K562 (cell line): ENCODE measurements at regions not wholly inside any gene's neighbourhood (a gene's known extent, or its start where the extent isn't known, plus 50 kb on each side); places are given as distances from the start of the nearest gene placed in this dataset.

ENCODE experiments used
- ATAC-seq: fragments of 200-7000 bp; cut with Tn5 transposase; 3 replicates; pipeline ENCODE4 v1.9.1; 2020; ENCODE audit warnings: moderate library complexity
- BruUV-seq: library from RNA; stranded (reverse); fragments of 400-500 nt; replicated peaks from 2 replicates; lab custom pipeline; 2021; lab: Mats Ljungman, UMichigan
- CTCF ChIA-PET: fragments of 300-600 bp; formaldehyde crosslinking; extraction: SDS; loops from one replicate; lab custom pipeline; 2021; ENCODE audit warnings: low intra/inter-chr PET ratio; lab: Yijun Ruan, JAX
- POLR2A ChIA-PET: fragments of 300-600, 350-650 bp; sonication (Branson Sonifier 250); formaldehyde crosslinking; extraction: SDS; loops from one replicate; lab custom pipeline; 2021; ENCODE audit warnings: antibody characterized with exemption, inconsistent platforms; lab: Yijun Ruan, JAX
- DNase-seq, 4 experiments: peaks; one replicate each; pipeline versions ENCODE4 v3.0.0 to v3.0.0-alpha.2; 2011 to 2018; ENCODE audit warnings: low spot score in 3 of 4, mixed read lengths in 3 of 4; ENCODE audit errors: extremely low read depth in 1 of 4
- FAIRE-seq: peaks from 2 replicates; lab custom pipeline; 2011; peaks lifted over from hg19 to GRCh38; lab: Jason Lieb, UNC
- H2AFZ ChIP-seq: 2 replicates; pipeline ENCODE4 v1.6.0; 2011; ENCODE audit warnings: low read depth, low read length, control low read depth, inconsistent platforms
- H3K27ac ChIP-seq: fragments of 200-600 bp; 3 replicates; pipeline ENCODE4 v1.8.0; 2011; ENCODE audit warnings: low read depth, mild to moderate bottlenecking, control low read depth, inconsistent platforms, low read length, moderate library complexity, mixed read lengths; ENCODE audit errors: extremely low read depth
- H3K27me3 ChIP-seq, 2 experiments: fragments of 300-600 bp in 1 of 2; 2 replicates in 1 of 2; 3 replicates in 1 of 2; pipeline versions ENCODE4 v1.6.0 to v1.8.0; 2011; ENCODE audit warnings: inconsistent platforms in 2 of 2, low read length in 2 of 2, mild to moderate bottlenecking in 1 of 2, mixed read lengths in 1 of 2, moderate library complexity in 1 of 2; ENCODE audit not compliant: control insufficient read depth in 2 of 2, insufficient read depth in 2 of 2
- H3K36me3 ChIP-seq: fragments of 300-600 bp; 3 replicates; pipeline ENCODE4 v1.8.0; 2011; ENCODE audit warnings: mild to moderate bottlenecking, low read length, inconsistent platforms; ENCODE audit not compliant: control insufficient read depth, insufficient read depth
- H3K4me1 ChIP-seq, 2 experiments: fragments of 200-600 bp in 1 of 2; replicated peaks in 1 of 2; 2 replicates in 1 of 2; 3 replicates in 1 of 2; pipeline versions ENCODE4 v1.5.1 to v1.8.0; 2011; ENCODE audit warnings: inconsistent platforms in 2 of 2, low read length in 2 of 2, mild to moderate bottlenecking in 1 of 2, mixed read lengths in 1 of 2, moderate library complexity in 1 of 2; ENCODE audit not compliant: control insufficient read depth in 2 of 2, insufficient read depth in 2 of 2
- H3K4me2 ChIP-seq: 2 replicates; pipeline ENCODE4 v1.6.1; 2011; ENCODE audit warnings: low read length, control low read depth, inconsistent platforms, mixed read lengths; ENCODE audit not compliant: insufficient read depth
- H3K4me3 ChIP-seq: fragments of 200-600 bp; sonication (generic), shearing (Covaris generic); 2 replicates; pipeline ENCODE4 v1.5.1; 2016; ENCODE audit warnings: control low read depth, inconsistent platforms
- H3K79me2 ChIP-seq: fragments of 200-600 bp; 3 replicates; pipeline ENCODE4 v1.8.0; 2011; ENCODE audit warnings: low read length, inconsistent platforms; ENCODE audit not compliant: control insufficient read depth, insufficient read depth
- H3K9ac ChIP-seq, 2 experiments: 2 replicates each; pipeline versions ENCODE4 v1.6.0 to v1.6.1; 2011; ENCODE audit warnings: low read depth in 2 of 2, low read length in 2 of 2, control low read depth in 1 of 2, inconsistent platforms in 1 of 2, mild to moderate bottlenecking in 1 of 2, mixed read lengths in 1 of 2; ENCODE audit not compliant: insufficient read depth in 1 of 2
- H3K9me1 ChIP-seq: one replicate; pipeline ENCODE4 v1.6.0; 2011; ENCODE audit warnings: inconsistent platforms, mild to moderate bottlenecking, low read length, moderate library complexity; ENCODE audit not compliant: control insufficient read depth, insufficient read depth
- H3K9me3 ChIP-seq: replicated peaks from 2 replicates; pipeline ENCODE4 v1.5.1; 2011; ENCODE audit warnings: low read depth, low read length, inconsistent platforms; ENCODE audit not compliant: control insufficient read depth, insufficient read depth
- H4K20me1 ChIP-seq: replicated peaks from 2 replicates; pipeline ENCODE4 v1.6.1; 2011; ENCODE audit warnings: low read length, inconsistent platforms, mixed read lengths; ENCODE audit not compliant: control insufficient read depth, insufficient read depth
- CBFA2T3 ChIP-seq: fragments of 450-650 bp; IDR thresholded peaks from 2 replicates; pipeline ENCODE4 v1.6.1; 2017
- CHD4 ChIP-seq: fragments of 200-600 bp; sonication (generic); IDR thresholded peaks from 3 replicates; pipeline ENCODE4 v1.6.1; 2012; ENCODE audit warnings: low read depth, mild to moderate bottlenecking, mixed read lengths, low read length, inconsistent platforms; ENCODE audit not compliant: insufficient read depth, insufficient replicate concordance, poor library complexity, severe bottlenecking
- FIP1L1 ChIP-seq: fragments of 200-400 bp; formaldehyde crosslinking; IDR thresholded peaks from 2 replicates; pipeline ENCODE4 v1.6.1; 2018; ENCODE audit warnings: mild to moderate bottlenecking, low read depth, low read length; ENCODE audit not compliant: poor library complexity, severe bottlenecking
- HBP1 ChIP-seq: fragments of 450-650 bp; formaldehyde crosslinking; IDR thresholded peaks from 2 replicates; pipeline ENCODE4 v1.4.0; 2022; ENCODE audit warnings: missing genetic modification characterization
- MYBL2 ChIP-seq, 2 experiments: fragments of 450-650 bp in 1 of 2; sonication (generic) in 1 of 2; formaldehyde crosslinking in 1 of 2; IDR thresholded peaks; 2 replicates each; pipeline versions ENCODE4 v1.6.1 to v1.8.1; 2017 to 2022; ENCODE audit warnings: borderline replicate concordance in 1 of 2, inconsistent platforms in 1 of 2, low read depth in 1 of 2, mild to moderate bottlenecking in 1 of 2, missing genetic modification reagents in 1 of 2, moderate library complexity in 1 of 2
- PPARD ChIP-seq: fragments of 250-450 bp; sonication (Bioruptor Pico); IDR thresholded peaks from 2 replicates; pipeline ENCODE4 v1.8.0; 2022; ENCODE audit warnings: inconsistent platforms, mild to moderate bottlenecking, moderate library complexity
- RCOR1 ChIP-seq, 2 experiments: IDR thresholded peaks; 2 replicates each; pipeline ENCODE4 v1.6.1; 2012; ENCODE audit warnings: low read depth in 2 of 2, low read length in 2 of 2, borderline replicate concordance in 1 of 2, improper control_type of control experiment in 1 of 2
- RERE ChIP-seq: sonication (generic); formaldehyde crosslinking; IDR thresholded peaks from 2 replicates; pipeline ENCODE4 v1.8.0; 2023; ENCODE audit warnings: missing genetic modification reagents, mild to moderate bottlenecking, borderline replicate concordance
- RFX5 ChIP-seq: IDR thresholded peaks from 2 replicates; pipeline ENCODE4 v1.6.1; 2011; ENCODE audit warnings: low read depth, mild to moderate bottlenecking, improper control_type of control experiment, low read length
- WGBS: fragments of 100-300 bp; shearing (Covaris generic); methylation state at CpG from one replicate; pipeline ENCODE4 v1.1.6; 2016; ENCODE audit warnings: low coverage, mixed read lengths; ENCODE audit not compliant: insufficient coverage; ENCODE audit errors: missing lambda C conversion rate; 5-methylcytosine and 5-hydroxymethylcytosine counted together
- in situ Hi-C: fragments of 300-500 bp; cut with MboI; formaldehyde crosslinking; loops from 4 replicates; pipeline ENCODE4 v1.15.0; 2018; ENCODE audit warnings: inconsistent platforms, mixed read lengths
- intact Hi-C: fragments of 100-400 bp; cut with micrococcal nuclease; formaldehyde crosslinking; loops from 2 replicates; pipeline ENCODE4 v1.14.2; 2022

GRCh38 chr5:125913200-125913599, 510.0 kb upstream of the GRAMD2B start:
- Histone ChIP-seq H3K79me2 (no peaks in the 10 kb centered on the region), H3K36me3 (no peaks in the 10 kb centered on the region), H3K9ac (no peak overlapping the region), H3K27me3 (no peaks in the 10 kb centered on the region), H3K4me1 (no peaks in the 10 kb centered on the region), H3K9me3 (no peaks in the 10 kb centered on the region), H4K20me1 (no peaks in the 10 kb centered on the region), H3K9me1 (no peaks in the 10 kb centered on the region), H3K27ac (no peak overlapping the region), H3K4me2 (no peak overlapping the region), H2AFZ (no peak overlapping the region), H3K4me3 (no peak overlapping the region)
- ChIA-PET POLR2A (no interaction called here), CTCF (no interaction called here)
- TF ChIP-seq CHD4 (no peak), RERE (CRISPR knock-in tag) (no peak), FIP1L1 (no peak), CBFA2T3 (no peak), MYBL2 (IDR thresholded peaks at IDR 0.05; ENCODE audit: low read depth) (no peak), MYBL2 (CRISPR knock-in tag; IDR thresholded peaks at IDR 0.05; ENCODE audit: borderline replicate concordance) (no peak), RCOR1 (IDR thresholded peaks at IDR 0.05; ENCODE audit: borderline replicate concordance in 1 of 2, low read depth in 2 of 2, low read length in 2 of 2) (no peak), HBP1 (CRISPR knock-in tag) (no peak), RFX5 (no peak), PPARD (CRISPR knock-in tag) (no peak)
- 3% methylated on average over 2 of the region's 2 CpGs for WGBS
- ATAC-seq = no peak
- no peak for FAIRE-seq
- BruUV-seq = no TSS peak
- in situ Hi-C loops = no loop called here
- intact Hi-C loops = no loop called here
- DNase-seq = no peak
